ENCODE measurements at regions not wholly inside any gene's neighbourhood (a gene's known extent, or its start where the extent isn't known, plus 50 kb on each side); places are given as distances from the start of the nearest gene placed in this dataset.

DNA sequence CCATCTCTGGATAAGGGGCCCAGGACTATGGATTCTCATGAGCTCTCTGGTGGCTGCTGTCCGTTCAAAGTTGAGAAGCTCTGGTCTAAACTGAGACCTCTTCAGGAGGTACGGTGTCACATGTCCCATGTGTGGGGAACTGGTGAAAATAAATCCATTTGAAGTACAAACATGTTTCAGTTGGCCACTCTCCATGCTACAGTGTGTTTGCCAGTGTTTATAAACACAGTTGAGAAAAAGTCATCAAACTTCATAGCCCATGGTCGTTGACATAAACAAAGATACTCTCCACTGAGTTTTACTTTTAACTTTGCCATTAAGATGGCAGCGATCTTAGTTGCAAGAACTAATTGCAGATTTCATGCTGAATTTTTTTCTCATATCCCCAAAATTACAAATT is 72.8 kb downstream of the PSMG1 start:
- no peak for TF ChIP-seq CTCF (IDR thresholded peaks at IDR 0.05)
- H3K9me3 ChIP-seq (ENCODE audit: control insufficient read depth, insufficient read depth, low read length), result no peaks in the 10 kb centered on the region
- no peak overlapping the region for H3K27ac ChIP-seq (ENCODE audit: low read length)
- Mint-ChIP-seq H3K36me3 (no peaks in the 10 kb centered on the region), H3K4me3 (no peak overlapping the region), H3K27me3 (ENCODE audit: low read depth in 2 of 2) (peaks cover 0 to 16% of the 10 kb centered on the region in 2 donors), H3K9me3 (no peaks in the 10 kb centered on the region), H3K27ac (no peak overlapping the region), H3K4me1 (peaks cover 9% of the 10 kb centered on the region in 2 donors)
- intact Hi-C loops (cut with micrococcal nuclease), result no loop called here
- peaks cover 6% of the 10 kb centered on the region for H3K4me1 ChIP-seq (ENCODE audit: control insufficient read depth, insufficient read depth, low read length)
- ATAC-seq (no peak), DNase-seq (no peak)
- 89% methylated on average over 4 of the region's 4 CpGs for WGBS (ENCODE audit: insufficient coverage)
- H3K27me3 ChIP-seq (ENCODE audit: control insufficient read depth, insufficient read depth, low read length), result no peaks in the 10 kb centered on the region
- no peak overlapping the region for H3K4me3 ChIP-seq (ENCODE audit: low read length)
- H3K36me3 ChIP-seq (ENCODE audit: control insufficient read depth, insufficient read depth, low read length), result no peaks in the 10 kb centered on the region

DNA sequence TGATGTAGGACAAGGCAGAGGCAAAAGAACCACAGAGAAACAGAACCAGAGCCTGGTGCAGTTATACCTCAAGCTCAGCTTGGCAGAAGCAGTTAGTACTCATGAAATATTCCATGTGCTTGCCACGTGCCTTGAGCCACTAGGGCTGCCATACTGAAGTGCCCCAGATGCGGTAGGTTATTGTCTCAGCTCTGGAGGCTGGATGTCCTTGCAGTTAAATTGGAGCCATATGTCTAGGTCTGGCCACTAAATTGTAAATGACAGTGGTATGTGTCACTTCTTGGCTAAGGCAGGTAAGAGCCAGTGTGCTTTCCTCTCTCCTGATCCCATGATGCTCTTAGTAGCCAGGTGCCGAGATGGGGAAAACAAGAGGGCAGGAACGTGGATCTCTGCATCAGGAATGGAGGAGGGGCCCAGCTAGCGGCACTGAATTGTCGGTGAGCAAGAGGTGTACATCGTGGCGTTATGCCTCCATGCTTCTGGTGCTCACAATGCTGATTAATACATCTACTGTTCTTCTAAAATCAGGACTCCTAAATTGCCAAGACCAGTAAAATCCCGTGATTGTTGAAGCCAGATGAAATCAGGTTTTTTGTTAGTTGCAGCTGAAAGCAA is 73.5 kb downstream of the PSMG1 start:
- H3K27ac Mint-ChIP-seq, result no peak overlapping the region

GRCh38 chr21:39109163-39109530 is 74.1 kb downstream of the PSMG1 start:
- no peaks in the 10 kb centered on the region for H3K36me3 Mint-ChIP-seq
- ATAC-seq (no peak), DNase-seq (no peak)
- Histone ChIP-seq H3K4me3 (ENCODE audit: low read length) (no peak overlapping the region), H3K4me1 (ENCODE audit: control insufficient read depth, insufficient read depth, low read length) (peaks cover 6% of the 10 kb centered on the region), H3K27me3 (ENCODE audit: control insufficient read depth, insufficient read depth, low read length) (no peaks in the 10 kb centered on the region), H3K27ac (ENCODE audit: low read length) (no peak overlapping the region), H3K9me3 (ENCODE audit: control insufficient read depth, insufficient read depth, low read length) (no peaks in the 10 kb centered on the region), H3K36me3 (ENCODE audit: control insufficient read depth, insufficient read depth, low read length) (no peaks in the 10 kb centered on the region)
- TF ChIP-seq CTCF (IDR thresholded peaks at IDR 0.05), result no peak
- peaks cover 12 to 14% of the 10 kb centered on the region in 2 donors for H3K4me1 Mint-ChIP-seq
- peaks cover 4 to 16% of the 10 kb centered on the region in 2 donors for H3K27me3 Mint-ChIP-seq (ENCODE audit: low read depth in 2 of 2)
- intact Hi-C loops (cut with micrococcal nuclease), result no loop called here
- H3K4me3 Mint-ChIP-seq, result no peak overlapping the region
- H3K9me3 Mint-ChIP-seq, result no peaks in the 10 kb centered on the region
- 89% methylated on average over 3 of the region's 6 CpGs for WGBS (ENCODE audit: insufficient coverage)
- no peak overlapping the region for H3K27ac Mint-ChIP-seq

More for the DNA sequence above, 73.5 kb downstream of the PSMG1 start:
- TF ChIP-seq CTCF (IDR thresholded peaks at IDR 0.05), result no peak
- Histone ChIP-seq H3K27me3 (ENCODE audit: control insufficient read depth, insufficient read depth, low read length) (no peaks in the 10 kb centered on the region), H3K9me3 (ENCODE audit: control insufficient read depth, insufficient read depth, low read length) (no peaks in the 10 kb centered on the region), H3K4me3 (ENCODE audit: low read length) (no peak overlapping the region), H3K27ac (ENCODE audit: low read length) (no peak overlapping the region), H3K4me1 (ENCODE audit: control insufficient read depth, insufficient read depth, low read length) (peaks cover 6% of the 10 kb centered on the region), H3K36me3 (ENCODE audit: control insufficient read depth, insufficient read depth, low read length) (no peaks in the 10 kb centered on the region)
- H3K36me3 Mint-ChIP-seq, result no peaks in the 10 kb centered on the region
- H3K9me3 Mint-ChIP-seq, result no peaks in the 10 kb centered on the region
- peaks cover 12 to 14% of the 10 kb centered on the region in 2 donors for H3K4me1 Mint-ChIP-seq
- H3K27me3 Mint-ChIP-seq (ENCODE audit: low read depth in 2 of 2), result peaks cover 3 to 16% of the 10 kb centered on the region in 2 donors
- intact Hi-C loops (cut with micrococcal nuclease), result no loop called here
- H3K4me3 Mint-ChIP-seq, result no peak overlapping the region
- DNase-seq (no peak), ATAC-seq (no peak)
- WGBS (ENCODE audit: insufficient coverage), result 88% methylated on average over 9 of the region's 9 CpGs
